NCI-H524 treated with DMSO at 0.1 percent for 48 hours (cell line): ENCODE measurements at regions not wholly inside any gene's neighbourhood (a gene's known extent, or its start where the extent isn't known, plus 50 kb on each side); places are given as distances from the start of the nearest gene placed in this dataset.

Experiments used
- DNase-seq: peaks from one replicate; lab custom pipeline; 2025; lab: John Stamatoyannopoulos, UW

DNA sequence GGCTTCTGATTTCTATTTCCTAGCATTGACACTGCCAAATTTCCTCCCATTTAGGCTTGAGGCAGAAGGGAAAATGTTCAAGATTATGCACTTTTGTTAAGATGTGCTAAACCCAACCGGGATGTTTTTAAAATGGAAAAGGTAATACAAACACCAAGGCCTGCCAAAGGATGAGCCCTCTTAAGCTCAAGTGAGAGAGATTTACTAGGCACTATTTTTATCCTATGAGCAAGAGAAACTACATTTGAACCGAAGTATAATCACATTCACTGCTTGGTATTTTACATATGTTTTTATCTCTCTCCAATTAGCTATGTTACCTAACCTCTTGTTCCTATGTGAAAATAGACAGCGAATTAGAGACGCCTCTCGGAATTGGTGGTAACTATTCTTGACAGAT lies 295.8 kb downstream of the GABRB3 start:
- no peak for DNase-seq

DNA sequence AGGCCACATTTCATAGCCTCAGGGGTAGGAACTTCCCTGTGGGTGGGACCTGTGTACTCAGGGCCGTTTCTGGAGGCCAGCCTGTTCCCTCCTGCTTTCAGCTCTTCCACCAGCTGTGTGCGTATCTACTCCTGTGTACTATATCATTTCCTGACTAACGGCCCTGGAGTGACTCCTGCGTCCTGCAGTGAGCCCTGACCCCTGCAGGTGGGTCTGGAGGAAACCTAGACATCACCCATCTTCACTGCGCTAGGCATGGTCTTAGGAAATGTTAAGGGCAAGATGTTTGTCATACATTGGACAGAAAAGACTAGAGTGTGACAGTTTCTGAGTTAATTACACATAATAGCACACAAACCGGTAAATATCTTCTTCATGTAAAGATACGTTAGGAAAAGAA lies 297.3 kb downstream of the GABRB3 start:
- no peak for DNase-seq

DNA sequence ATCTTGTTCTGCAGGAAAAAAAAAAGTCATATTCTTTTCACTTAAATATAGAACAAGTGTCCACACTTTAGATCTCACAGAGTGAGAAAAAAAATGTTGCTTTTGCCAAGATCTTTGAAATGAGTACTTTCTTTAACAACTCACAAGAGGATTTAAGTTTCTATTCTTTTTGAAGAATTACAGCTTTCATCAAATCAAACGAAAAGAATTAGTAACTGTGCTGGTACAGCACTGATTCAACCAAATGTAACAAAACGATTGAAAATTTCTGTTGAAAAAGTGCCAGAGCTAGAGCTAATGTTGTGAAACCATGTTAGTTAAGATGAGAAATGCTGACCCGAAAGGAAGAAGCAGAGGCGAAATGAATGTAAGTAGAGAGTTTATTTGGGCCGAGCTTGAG lies 300.2 kb downstream of the GABRB3 start:
- DNase-seq = no peak

DNA sequence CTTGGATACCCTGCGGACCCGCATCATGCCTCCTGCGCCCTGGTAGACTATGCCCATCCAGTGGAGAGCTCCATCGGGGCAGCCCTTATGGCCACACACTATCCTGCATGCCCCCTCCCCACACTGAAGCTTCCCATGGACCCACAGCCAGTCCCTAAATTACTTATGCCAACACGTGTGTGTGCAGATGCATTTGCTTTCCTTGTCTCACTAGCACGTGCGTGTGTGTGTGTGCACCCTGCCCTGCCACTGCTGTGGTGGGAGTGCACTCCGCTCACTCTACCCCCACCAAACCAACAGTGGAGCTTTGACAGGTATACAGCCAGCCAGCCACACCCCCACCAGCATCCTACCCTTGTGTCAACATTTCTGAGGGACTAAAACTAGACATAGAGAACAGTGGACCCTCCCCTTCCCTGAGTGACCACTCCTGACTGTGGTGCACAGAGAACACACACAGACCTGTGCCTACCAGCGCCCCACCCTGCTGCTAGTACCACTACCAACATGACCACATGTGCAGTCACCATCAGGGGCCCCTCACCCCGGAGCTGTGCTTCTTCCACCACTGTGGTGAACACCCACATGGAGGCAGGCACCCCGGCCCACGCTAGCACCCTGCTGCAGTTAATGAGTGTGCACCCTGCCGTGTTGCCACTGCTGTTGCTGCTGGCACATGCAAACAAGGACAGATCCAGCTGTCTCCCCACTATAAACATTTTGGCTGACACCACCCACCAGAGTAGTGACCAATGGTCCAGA lies 310.8 kb downstream of the GABRB3 start:
- no peak for DNase-seq

DNA sequence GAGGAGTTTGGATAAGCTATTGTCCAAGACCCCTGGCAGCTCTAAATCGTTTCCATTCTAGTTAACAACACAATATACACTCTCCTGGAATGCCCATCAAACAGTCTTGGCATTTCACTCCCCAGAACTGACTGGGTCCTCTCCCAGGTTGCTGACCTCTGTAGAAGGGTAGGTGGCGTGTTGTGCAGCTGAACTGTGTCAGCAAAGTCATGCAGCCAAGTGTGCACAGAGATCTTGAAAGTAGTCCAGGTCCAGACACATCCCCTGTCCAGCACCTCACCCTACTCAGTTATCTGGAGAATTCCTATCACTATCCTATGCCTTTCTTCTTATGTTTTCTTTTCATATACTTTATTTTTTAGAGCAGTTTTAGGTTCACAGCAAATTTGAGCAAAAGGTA lies 312.7 kb downstream of the GABRB3 start:
- no peak for DNase-seq

DNA sequence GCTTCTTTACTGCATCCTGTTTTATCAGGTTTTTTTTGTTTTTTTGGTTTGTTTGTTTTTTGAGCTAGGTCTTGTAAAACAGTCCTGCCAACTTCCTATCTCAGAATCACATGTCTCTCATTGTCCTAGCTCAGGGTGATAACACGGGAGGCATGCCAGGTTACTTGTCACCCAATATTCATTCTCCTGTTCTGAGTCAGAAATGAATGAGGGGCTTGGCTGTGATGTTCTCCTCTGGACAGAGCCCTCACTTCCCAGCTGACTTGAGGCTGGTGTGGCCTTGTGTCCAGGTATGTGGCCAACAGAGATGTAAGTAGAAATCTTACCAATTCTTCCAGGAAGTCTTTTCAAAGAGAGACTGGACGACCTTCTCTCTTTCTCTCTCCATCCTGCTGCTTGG lies 317.0 kb downstream of the GABRB3 start:
- DNase-seq = no peak

DNA sequence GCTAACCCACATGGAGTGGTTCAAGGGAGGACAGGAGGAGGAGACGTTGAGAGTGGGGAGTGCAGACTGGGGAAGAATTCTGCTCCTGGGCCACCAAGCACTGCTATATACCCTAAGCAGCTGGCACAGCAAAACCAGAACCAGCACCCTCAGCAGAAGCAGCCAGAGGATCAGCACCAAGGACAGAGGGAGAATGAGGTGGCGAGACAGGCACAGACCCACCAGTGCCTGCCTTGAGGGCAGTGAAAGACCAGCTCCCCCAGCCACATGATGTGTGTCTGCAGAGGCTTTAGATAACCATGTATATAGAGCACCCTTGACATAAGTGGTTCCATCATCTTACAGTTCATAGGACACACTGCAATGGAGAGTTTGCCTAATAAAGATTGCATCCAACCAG lies 319.0 kb downstream of the GABRB3 start:
- no peak for DNase-seq

DNA sequence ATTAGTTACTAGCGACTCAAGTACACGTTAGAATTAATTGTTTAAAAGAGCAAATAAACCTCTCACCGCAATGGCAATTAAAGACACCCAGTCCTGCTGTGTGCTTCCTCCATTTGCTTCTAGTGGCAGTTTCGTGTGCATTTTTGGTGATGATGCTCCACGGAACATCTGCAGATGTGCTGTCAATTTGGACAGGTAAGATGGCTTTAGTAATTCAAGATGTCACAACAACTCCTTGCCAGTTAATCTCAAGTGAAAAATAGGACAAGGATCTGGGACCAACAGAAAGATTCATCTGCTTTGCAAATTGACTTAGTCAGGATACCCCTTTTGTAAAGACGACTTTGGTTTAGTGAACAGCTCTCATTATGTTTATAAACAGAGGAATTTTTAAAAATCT lies 320.9 kb downstream of the GABRB3 start:
- DNase-seq = no peak

DNA sequence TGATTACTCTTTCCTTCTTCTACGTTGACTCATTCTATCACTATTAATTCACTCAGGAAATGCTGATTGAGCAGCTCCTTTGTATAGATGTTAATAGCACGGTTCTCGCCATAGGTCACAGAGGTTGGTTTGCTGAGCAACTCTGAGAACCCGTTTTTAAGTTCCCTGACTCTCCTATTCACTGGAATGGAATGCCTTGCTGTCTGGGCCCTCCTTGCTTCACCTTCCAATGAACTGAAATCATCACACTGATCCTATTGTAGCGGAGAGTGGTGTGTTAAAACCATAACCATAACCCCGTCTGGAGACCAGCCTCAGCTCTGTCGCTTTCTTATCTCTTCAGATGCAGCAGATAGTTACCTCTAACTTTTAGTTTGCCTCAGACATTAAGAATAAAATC lies 323.6 kb downstream of the GABRB3 start:
- DNase-seq = no peak

DNA sequence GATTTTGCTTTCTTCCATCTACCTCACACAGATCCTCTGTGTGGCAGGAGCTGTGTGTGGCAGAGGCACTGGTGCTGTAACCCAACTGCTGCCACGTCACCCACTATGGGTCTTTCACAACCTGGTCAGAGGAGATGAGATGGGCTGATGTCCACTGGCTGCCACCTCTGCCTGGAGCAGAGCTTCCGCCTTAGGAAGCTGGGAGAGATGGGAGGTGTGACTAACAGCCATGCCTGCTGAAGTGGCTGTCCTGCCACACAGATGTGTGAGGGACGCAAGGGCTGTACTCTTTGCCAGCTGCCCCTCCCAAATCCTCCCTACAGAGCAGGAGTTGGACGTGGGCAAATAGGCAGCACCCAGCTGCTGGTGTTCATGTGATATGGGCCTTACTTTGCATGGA lies 329.5 kb downstream of the GABRB3 start:
- no peak for DNase-seq

DNA sequence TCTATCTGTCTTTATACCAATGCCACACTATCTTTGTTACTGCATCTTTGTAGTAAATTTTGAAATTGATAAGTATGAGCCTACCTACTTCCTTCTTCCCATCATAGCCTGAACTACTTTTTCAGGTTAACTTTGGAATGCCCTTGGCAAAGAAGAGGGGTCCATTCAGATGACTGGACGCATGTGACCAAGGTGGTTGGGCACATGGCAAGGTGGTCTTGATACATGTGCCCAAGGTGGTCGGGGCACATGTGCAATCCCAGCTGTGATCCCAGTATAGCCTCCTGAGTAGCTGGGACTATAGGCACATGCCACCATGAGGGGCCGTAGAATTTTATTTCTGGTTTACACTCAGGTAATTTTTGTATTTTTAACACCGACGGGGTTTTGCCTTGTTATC lies 330.2 kb downstream of the GABRB3 start:
- no peak for DNase-seq

DNA sequence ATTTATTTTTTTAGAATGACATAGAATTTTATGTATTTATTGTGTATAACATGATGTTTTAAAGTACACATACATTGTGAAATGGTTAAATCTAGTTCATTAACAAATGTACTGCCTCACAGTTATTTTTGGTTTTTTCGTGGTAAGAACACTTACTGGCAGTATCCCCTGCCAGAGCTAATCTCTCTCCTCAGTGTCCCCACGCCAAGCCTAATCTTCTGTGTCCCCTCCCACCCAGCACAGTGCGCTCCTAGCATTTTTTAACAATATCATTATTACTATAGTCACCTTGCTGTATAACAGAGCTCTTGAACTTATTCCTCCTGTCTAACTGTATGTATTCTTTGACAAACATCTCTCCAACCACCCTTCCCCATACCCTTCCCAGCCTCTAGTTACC lies 333.2 kb downstream of the GABRB3 start:
- no peak for DNase-seq

DNA sequence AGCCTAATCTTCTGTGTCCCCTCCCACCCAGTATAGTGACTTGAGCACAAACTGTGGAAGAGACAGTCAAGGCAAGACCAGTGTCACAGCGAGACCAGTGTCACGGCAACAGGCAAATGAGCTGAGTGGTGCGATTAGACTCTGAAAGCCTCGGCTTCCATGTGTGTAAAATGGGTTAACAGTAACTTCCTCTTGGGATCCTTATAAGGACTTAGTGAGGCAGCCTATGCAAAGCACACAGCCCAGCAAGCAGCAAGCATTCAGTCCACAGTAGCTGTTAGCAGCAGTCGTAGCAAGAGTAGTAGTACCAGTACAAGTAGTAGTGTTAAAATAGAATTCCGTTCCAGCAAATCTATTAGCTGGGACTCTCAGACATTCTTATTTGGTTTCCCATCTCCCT lies 334.1 kb downstream of the GABRB3 start:
- no peak for DNase-seq

DNA sequence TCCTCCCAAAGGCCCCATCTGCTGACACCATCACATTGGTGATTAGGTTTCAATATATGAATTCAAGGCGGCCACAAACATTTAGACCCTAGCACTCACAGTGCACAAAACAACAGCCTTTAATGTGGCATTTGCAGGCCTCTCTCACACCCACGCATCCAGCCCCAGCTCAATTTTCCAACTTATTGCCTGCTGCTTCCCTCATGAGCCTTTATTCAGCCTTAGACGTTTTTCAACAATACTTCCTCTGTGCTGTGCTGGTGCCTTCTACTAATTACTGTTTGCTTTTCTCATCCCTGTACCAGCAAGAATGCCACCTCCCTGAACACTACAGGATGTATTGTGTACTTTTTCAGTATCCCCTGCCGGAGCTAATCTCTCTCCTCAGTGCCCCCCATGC lies 334.6 kb downstream of the GABRB3 start:
- DNase-seq = no peak

DNA sequence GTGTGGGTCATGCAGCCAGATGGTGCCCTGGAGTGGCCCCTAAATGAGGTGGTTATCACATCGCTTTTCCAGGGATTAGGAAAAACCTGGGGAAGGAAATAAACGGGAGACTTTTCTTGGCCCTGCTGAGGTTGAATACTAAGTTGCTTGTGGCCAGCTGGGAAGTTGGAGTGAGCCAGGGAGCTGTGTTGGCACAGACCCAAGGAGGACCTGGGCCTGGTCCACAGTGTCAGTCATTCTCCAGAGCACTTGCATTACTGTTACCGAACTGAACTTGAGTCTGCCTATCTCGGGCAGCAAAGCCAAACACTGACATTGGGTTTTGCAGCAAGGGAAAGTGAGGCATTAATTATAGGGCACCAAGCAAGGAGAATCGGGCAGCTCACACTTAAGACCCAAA lies 339.0 kb downstream of the GABRB3 start:
- peak; percentile 90 for DNase-seq

DNA sequence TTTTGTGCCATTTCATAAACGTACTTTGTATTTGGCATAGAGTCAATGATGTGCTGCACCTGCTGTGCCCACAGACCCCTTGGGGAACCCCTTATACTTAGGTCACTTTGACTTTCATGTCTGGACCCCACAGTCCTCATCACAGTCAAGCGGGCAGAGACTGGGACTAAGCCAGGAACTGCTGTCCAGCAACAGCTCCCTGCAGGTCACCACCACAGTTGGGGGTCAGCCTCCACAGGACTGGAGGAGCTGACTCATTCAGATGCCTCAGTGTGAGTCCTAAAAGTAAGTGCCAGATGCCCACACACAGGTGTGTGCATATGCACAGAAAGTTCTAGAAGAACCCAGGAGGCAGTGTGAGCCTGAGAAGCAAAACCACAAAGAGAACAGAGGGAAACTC lies 339.8 kb downstream of the GABRB3 start:
- DNase-seq = no peak

DNA sequence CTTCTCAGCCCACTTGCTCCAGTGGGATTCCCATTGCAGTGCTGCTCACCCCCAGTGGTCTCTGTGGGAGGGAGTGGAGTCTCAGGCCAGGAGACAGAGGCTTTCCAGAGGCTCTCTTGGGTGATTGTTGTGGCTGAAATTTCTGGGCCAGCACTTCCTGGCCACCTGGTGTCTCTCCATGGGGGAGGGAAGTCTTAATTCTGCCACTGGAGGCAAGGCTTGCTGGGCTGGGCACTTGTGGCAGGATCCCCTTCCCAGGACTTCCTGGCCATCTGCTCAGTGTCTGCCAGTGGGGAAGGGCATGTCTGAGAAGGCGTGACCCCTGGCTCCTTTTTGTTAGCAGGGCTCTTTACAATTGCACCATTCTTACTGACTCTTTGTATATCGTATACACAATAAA lies 351.8 kb downstream of the GABRB3 start:
- DNase-seq = peak; percentile 66

DNA sequence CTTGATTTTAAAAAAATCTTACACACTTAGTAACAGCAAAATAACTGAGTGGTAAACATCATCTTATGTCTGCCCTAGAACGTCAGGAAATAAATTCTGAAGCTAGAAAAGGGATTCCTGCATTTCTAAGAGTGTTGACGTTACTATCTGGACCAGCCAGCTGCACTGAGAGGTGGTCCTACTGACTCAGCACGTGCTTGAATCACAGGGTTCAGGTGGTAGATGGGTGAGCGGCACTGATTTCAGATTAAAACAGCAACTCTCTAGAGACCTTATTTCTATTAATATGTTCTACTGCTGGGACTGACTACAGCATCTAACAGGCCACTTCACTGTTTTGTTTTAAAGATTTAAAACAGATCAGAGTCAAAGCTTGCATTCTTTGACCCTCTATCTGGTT lies 377.2 kb downstream of the GABRB3 start:
- peak; percentile 21 for DNase-seq

DNA sequence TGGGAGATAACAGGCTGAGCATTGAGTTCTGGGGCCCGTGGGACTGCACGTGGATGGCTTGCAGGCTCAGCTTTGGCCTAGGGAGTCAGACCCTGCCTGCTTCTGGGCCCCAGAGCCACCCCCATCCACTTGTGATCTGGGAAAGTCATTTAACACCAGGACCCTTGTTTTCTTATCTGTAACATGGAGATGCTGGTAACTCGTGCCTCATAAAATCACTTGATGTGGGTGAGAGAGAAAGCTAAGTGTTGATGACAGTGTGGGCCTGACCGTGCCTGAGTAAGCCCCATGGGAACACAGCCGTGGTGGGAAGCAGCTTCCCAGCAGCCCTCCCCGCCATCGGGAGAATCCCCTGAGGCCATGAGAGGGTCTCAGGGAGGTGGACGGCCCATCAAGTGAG lies 378.1 kb downstream of the GABRB3 start:
- DNase-seq = peak; percentile 86

DNA sequence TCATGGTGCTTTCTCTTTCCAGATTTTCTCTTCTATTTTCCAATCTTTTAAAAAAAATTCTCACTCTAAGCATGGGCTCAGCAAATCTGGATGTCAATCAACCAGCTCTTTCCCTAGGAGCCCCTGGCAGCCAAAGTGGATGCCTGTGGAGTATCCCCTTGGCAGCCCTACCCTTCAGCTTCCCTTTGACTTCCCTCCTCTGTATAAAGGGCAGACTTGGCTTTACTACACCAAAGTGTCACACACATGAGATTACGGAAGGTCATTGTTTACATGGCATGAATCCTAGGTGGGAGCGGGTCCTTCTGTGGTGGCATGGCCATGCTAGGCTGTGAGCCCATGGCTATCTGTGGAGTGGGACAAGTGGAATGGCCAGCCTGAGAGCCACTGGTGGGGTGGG lies 379.9 kb downstream of the GABRB3 start:
- DNase-seq = no peak

DNA sequence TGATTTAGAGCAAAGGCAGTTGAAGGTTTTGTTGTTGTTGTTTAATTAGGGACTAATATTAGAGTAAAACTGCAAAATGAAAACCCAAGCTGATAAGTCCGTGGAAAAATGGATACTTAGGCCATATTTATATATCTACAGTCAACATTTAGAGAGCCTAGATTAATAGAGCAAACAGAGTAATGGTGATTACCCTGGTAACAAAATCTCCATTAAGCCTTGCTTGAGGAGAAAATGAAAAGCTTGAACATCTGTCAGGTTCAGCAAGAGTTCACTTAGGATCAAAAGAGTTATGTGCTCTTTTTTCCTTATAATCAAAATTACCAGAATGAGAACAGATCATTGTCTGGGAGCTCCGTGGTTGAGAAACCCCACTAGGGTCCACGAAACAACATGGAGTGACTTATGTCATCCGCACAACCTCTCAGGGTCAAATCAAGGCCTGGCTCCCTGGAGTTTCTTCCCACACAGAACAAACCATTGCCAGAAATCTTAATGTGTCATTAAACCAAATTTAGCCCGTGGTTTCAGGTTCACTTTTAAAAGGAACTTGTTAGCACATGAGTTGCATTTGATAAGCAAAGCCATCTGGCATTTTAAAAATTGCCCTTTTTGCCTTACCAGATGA lies 381.2 kb downstream of the GABRB3 start:
- DNase-seq = peak; percentile 87

DNA sequence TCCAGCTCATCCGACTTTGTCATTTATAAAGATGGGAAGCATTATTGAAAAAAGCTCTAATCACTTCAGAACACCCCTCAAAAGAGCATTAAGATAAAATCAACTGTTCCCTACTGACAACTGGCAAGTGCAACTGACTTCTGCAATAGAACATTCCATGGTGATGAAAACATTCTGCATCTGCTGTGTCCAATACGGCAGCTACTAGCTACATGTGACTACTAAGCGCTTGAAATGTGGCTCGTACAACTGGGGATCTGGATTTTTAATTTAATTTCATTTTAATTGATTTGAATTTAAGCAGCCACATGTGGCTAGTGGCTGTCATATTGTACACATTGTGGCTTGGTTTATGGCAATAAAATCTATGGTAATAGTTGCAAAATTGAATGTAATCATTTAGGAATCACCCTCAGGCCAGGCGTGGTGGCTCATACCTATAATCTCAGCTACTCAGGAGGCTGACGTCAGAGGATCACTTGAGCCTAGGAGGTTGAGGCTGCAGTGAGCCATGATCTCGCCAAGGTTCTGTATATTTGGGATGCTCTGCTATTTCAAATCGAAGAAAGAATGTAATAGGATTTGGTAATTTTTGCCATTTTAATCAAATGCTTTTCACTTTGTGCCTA lies 390.3 kb downstream of the GABRB3 start:
- DNase-seq = no peak

DNA sequence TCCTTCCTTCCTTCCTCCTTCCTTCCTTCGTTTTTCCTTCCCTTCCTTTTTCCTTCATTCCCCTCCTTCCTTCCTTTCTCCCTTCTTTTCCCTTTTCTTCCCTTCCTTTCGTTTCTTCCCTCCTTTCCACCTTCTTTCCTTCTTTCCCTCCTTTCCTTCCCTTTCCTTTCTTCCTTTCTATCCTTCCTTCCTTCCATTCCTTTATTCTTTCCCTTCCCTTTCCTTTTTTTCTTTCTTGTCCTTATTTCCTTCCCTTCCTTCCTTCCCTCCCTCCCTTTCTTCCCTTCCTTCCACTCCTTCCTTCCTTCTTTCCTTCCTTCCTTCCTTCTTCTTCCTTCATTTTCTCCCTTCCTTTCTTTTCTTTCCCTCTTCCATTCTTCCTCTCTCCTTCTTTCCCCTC lies 394.6 kb downstream of the GABRB3 start:
- DNase-seq = no peak

DNA sequence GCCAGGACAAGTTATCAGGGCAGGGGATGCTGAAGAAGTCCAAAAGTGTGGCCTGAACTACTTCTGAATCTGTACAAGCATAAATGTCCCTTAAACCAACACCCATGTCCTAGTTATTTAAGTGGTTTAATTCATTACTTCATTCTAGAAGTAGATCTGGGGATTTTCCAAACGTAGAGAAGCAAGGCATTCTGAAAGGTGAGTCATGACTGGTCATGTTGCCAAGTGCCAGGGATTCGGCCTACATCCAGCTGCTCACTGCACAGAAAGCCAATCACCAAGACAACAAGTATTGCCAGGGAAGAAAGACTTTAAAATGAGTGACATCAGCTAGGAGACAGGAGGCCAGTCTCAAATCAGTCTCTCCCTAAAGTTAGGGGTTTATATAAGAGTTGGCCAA lies 396.6 kb downstream of the GABRB3 start:
- no peak for DNase-seq
